ENCODE measurements at regions not wholly inside any gene's neighbourhood (a gene's known extent, or its start where the extent isn't known, plus 50 kb on each side); places are given as distances from the start of the nearest gene placed in this dataset.
A peak's percentile ranks its signal among the peaks of the same experiment; 100 is the strongest.

DNA sequence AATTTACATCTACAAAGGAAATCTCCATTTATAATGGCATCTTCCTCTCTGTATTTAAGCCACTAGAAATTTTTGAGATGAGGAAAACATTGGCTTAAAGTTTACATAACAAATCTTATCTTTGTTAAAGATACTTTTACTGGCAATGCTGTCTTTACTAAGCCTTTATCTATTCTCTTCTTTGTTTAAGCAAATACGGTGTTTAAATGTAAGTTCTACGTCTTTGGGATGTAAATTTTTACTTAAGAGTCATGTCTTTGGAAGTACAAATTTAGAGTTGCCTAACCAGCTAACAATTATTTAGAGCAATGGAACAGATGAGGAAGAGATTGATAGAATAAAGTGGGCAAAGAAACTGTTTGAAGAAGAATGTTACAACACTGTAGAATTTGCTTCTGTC lies 1024.0 kb upstream of the PCDH10 start:
- Histone ChIP-seq H3K9me3 (ENCODE audit: insufficient read depth, low read length, severe bottlenecking) (peaks cover 8% of the 10 kb centered on the region), H3K27ac (ENCODE audit: low read length) (no peak overlapping the region), H3K27me3 (ENCODE audit: insufficient read depth, low read length, poor library complexity) (no peaks in the 10 kb centered on the region), H3K9ac (ENCODE audit: low read depth, low read length) (no peak overlapping the region), H3K36me3 (ENCODE audit: insufficient read depth, low read length) (no peaks in the 10 kb centered on the region), H3K4me2 (ENCODE audit: insufficient read depth, low read length) (no peak overlapping the region), H3K4me3 (ENCODE audit: low read depth in 1 of 2, low read length in 2 of 2) (no peak overlapping the region), H3K4me1 (ENCODE audit: insufficient read depth, low read length) (peaks cover 4% of the 10 kb centered on the region; the same call in 1 of the 2 replicates), H3K79me2 (ENCODE audit: insufficient read depth, low read length) (no peaks in the 10 kb centered on the region), H2AFZ (ENCODE audit: low read depth, low read length) (peak overlapping the region; percentile 55), H4K20me1 (ENCODE audit: insufficient read depth, low read length) (no peaks in the 10 kb centered on the region)
- DNase-seq = no peak
- no peak for TF ChIP-seq EZH2 (IDR thresholded peaks at IDR 0.05; ENCODE audit: borderline replicate concordance, low read depth, low read length, severe bottlenecking)
- TF ChIP-seq, protein P1, sequence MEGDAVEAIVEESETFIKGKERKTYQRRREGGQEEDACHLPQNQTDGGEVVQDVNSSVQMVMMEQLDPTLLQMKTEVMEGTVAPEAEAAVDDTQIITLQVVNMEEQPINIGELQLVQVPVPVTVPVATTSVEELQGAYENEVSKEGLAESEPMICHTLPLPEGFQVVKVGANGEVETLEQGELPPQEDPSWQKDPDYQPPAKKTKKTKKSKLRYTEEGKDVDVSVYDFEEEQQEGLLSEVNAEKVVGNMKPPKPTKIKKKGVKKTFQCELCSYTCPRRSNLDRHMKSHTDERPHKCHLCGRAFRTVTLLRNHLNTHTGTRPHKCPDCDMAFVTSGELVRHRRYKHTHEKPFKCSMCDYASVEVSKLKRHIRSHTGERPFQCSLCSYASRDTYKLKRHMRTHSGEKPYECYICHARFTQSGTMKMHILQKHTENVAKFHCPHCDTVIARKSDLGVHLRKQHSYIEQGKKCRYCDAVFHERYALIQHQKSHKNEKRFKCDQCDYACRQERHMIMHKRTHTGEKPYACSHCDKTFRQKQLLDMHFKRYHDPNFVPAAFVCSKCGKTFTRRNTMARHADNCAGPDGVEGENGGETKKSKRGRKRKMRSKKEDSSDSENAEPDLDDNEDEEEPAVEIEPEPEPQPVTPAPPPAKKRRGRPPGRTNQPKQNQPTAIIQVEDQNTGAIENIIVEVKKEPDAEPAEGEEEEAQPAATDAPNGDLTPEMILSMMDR (IDR thresholded peaks at IDR 0.05; ENCODE audit: borderline replicate concordance, extremely low read depth, low read length, poor library complexity, severe bottlenecking) = no peak
- no peak for ATAC-seq (ENCODE audit: insufficient read depth, low read depth)

GRCh38 chr4:132132433-132132832 lies 1016.7 kb upstream of the PCDH10 start:
- Histone ChIP-seq H3K36me3 (ENCODE audit: insufficient read depth, low read length) (no peaks in the 10 kb centered on the region), H3K27me3 (ENCODE audit: insufficient read depth, low read length, poor library complexity) (no peaks in the 10 kb centered on the region), H4K20me1 (ENCODE audit: insufficient read depth, low read length) (no peaks in the 10 kb centered on the region), H3K4me2 (ENCODE audit: insufficient read depth, low read length) (no peak overlapping the region), H3K27ac (ENCODE audit: low read length) (no peak overlapping the region), H3K9ac (ENCODE audit: low read depth, low read length) (no peak overlapping the region), H3K9me3 (ENCODE audit: insufficient read depth, low read length, severe bottlenecking) (peaks cover 5% of the 10 kb centered on the region), H3K79me2 (ENCODE audit: insufficient read depth, low read length) (no peaks in the 10 kb centered on the region), H2AFZ (ENCODE audit: low read depth, low read length) (no peak overlapping the region), H3K4me3 (ENCODE audit: low read depth in 1 of 2, low read length in 2 of 2) (no peak overlapping the region), H3K4me1 (ENCODE audit: insufficient read depth, low read length) (peaks cover 6% of the 10 kb centered on the region; the same call in 1 of the 2 replicates)
- ATAC-seq (ENCODE audit: insufficient read depth, low read depth) (no peak), DNase-seq (no peak)
- TF ChIP-seq, protein P1 (IDR thresholded peaks at IDR 0.05; ENCODE audit: borderline replicate concordance, extremely low read depth, low read length, poor library complexity, severe bottlenecking) = no peak
- no peak for TF ChIP-seq EZH2 (IDR thresholded peaks at IDR 0.05; ENCODE audit: borderline replicate concordance, low read depth, low read length, severe bottlenecking)

DNA sequence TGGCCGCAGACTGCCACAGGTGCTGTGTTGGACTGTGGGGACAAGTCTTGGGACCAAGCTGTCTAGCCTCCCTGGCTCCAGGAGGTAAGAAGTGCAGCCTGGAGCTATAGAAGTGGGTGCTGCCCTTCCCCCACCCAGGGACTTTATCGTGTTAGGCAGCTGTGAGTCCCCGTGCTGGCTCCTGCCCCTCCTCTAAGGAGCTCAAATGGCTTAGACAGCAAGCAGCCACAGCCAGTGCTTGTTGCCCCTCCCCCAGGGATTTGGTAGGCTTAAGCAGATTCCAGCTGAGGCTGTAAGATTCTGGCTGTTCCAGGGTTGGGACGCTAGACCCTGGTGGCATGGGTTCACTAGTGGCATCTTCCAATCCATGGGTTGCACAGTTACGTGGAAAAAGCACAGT lies 979.4 kb upstream of the PCDH10 start:
- ATAC-seq (ENCODE audit: insufficient read depth, low read depth) = no peak
- H4K20me1 ChIP-seq (ENCODE audit: insufficient read depth, low read length) = no peaks in the 10 kb centered on the region
- no peaks in the 10 kb centered on the region for H3K36me3 ChIP-seq (ENCODE audit: insufficient read depth, low read length)
- TF ChIP-seq EZH2 (IDR thresholded peaks at IDR 0.05; ENCODE audit: borderline replicate concordance, low read depth, low read length, severe bottlenecking) = no peak
- TF ChIP-seq, protein P1 (IDR thresholded peaks at IDR 0.05; ENCODE audit: borderline replicate concordance, extremely low read depth, low read length, poor library complexity, severe bottlenecking) = no peak
- no peaks in the 10 kb centered on the region for H3K9me3 ChIP-seq (ENCODE audit: insufficient read depth, low read length, severe bottlenecking)
- no peaks in the 10 kb centered on the region for H3K27me3 ChIP-seq (ENCODE audit: insufficient read depth, low read length, poor library complexity)
- H3K27ac ChIP-seq (ENCODE audit: low read length) = no peak overlapping the region
- no peak overlapping the region for H3K4me3 ChIP-seq (ENCODE audit: low read depth in 1 of 2, low read length in 2 of 2)
- H3K4me1 ChIP-seq (ENCODE audit: insufficient read depth, low read length) = no peaks in the 10 kb centered on the region
- no peak overlapping the region for H3K9ac ChIP-seq (ENCODE audit: low read depth, low read length)
- no peaks in the 10 kb centered on the region for H3K79me2 ChIP-seq (ENCODE audit: insufficient read depth, low read length)
- H2AFZ ChIP-seq (ENCODE audit: low read depth, low read length) = no peak overlapping the region
- H3K4me2 ChIP-seq (ENCODE audit: insufficient read depth, low read length) = no peak overlapping the region
- no peak for DNase-seq

DNA sequence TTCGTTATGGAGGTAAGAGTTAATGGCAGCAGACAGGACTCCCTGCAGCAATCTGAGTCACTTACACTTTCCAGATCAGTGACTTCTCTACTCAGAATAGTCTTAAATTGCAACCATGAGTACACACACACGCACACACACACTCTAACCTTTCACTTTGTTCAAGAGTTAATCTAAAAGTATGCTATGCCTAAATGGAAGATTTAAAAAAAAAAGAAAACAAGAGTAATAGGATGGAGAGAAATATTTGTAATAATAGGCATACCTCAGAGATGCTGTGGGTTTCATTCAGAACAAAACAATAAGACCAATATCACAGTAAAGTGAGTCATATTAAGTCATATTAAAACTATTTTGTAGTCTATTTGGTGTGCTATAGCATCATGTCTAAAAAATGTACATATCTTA lies 969.1 kb upstream of the PCDH10 start:
- Histone ChIP-seq H3K4me3 (ENCODE audit: low read depth in 1 of 2, low read length in 2 of 2) (no peak overlapping the region), H3K9me3 (ENCODE audit: insufficient read depth, low read length, severe bottlenecking) (peaks cover 8% of the 10 kb centered on the region), H3K79me2 (ENCODE audit: insufficient read depth, low read length) (no peaks in the 10 kb centered on the region), H3K4me1 (ENCODE audit: insufficient read depth, low read length) (no peaks in the 10 kb centered on the region), H4K20me1 (ENCODE audit: insufficient read depth, low read length) (no peaks in the 10 kb centered on the region), H2AFZ (ENCODE audit: low read depth, low read length) (no peak overlapping the region), H3K4me2 (ENCODE audit: insufficient read depth, low read length) (no peak overlapping the region), H3K27me3 (ENCODE audit: insufficient read depth, low read length, poor library complexity) (no peaks in the 10 kb centered on the region), H3K36me3 (ENCODE audit: insufficient read depth, low read length) (no peaks in the 10 kb centered on the region), H3K9ac (ENCODE audit: low read depth, low read length) (no peak overlapping the region), H3K27ac (ENCODE audit: low read length) (no peak overlapping the region)
- ATAC-seq (ENCODE audit: insufficient read depth, low read depth) = no peak
- no peak for TF ChIP-seq EZH2 (IDR thresholded peaks at IDR 0.05; ENCODE audit: borderline replicate concordance, low read depth, low read length, severe bottlenecking)
- TF ChIP-seq, protein P1 (IDR thresholded peaks at IDR 0.05; ENCODE audit: borderline replicate concordance, extremely low read depth, low read length, poor library complexity, severe bottlenecking) = no peak
- no peak for DNase-seq
